ENCODE measurements at regions not wholly inside any gene's neighbourhood (a gene's known extent, or its start where the extent isn't known, plus 50 kb on each side); places are given as distances from the start of the nearest gene placed in this dataset.

DNA sequence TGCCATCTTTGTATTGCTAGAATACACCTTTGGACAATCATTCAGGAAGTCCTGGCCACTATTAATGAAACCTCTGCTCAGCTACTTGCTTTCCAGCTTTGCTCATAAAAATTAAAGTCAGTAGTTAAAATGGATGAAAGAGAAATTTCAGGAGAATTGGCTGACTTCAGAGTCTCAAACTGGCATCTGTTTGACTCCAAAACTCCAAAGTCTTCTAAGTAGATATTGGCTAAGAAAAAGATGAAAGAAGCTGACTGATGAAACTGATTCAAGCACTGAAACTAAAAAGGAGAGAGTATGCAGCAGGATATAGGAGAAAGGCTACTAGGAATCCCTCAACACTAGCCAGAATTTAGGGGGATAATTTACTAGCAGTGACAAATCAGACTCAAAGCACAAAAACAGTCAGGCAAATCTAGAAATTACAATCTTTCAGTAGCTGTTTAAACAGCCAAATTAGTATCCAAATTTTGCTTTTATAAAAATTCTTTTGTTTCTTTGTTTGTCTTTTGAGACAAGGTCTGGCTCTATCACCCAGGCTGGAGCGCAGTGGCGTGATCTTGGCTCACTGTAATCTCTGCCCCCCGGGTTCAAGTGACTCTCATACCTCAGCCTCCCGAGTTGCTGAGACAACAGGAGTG lies 52.1 kb upstream of the DTNA start:
- no peak for TF ChIP-seq POLR2AphosphoS5 (IDR thresholded peaks at IDR 0.05; ENCODE audit: low read depth, low read length)
- TF ChIP-seq POLR2A (IDR thresholded peaks at IDR 0.05; ENCODE audit: low read depth, low read length), result no peak
- no peak for TF ChIP-seq TAF1 (IDR thresholded peaks at IDR 0.05; ENCODE audit: low read depth, low read length)

All from GM12891 (cell line).